GM18907 (cell line): ENCODE measurements at regions not wholly inside any gene's neighbourhood (a gene's known extent, or its start where the extent isn't known, plus 50 kb on each side); places are given as distances from the start of the nearest gene placed in this dataset.

Experiments used
- ATAC-seq: cut with Tn5 transposase; IDR thresholded peaks from one replicate; pipeline ENCODE4 v1.9.1; 2021; ENCODE audit warnings: mild to moderate bottlenecking, moderate library complexity; ENCODE audit not compliant: unreplicated experiment

DNA sequence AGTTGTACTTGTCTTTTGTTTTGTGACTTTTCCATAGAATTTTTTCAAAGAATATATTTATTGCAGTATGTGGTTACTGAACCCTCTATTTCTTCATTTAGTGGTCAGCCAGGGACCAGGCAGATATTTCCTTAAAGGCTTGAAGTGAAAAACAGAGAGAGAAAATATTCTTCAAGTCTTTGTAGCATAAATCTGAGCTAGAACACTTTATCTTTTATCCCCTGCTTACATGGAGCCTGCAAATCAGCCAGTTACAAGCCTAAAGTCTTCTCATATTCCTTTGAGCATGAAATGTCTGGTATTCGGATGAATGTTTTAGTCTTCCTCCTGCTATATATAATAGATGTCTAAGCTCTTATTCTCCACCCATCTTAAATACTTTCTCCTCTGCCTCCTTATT is 1557.5 kb upstream of the ACVR2A start:
- ATAC-seq = no peak

DNA sequence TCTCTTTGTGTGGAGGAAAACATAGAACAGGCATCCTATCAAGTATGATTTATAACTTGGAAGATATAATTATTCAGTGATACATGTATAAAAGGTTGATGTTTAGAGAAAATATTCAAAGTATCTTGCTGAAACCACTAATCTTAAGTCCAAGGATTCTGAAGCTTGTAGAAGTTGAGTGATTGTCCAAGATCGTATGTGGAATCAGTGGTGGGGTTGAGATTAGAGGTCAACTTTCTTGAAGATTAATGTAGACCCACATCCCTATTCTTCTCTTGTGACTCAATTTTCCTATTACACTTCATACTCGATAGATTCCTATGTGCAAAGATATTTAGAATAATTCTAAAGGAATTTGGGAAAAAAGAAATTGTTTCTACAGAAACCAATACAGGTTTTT is 1565.9 kb upstream of the ACVR2A start:
- no peak for ATAC-seq

- ATAC-seq = no peak
These were observed 1573.5 kb upstream of the ACVR2A start for GRCh38 chr2:146271131-146271831.

DNA sequence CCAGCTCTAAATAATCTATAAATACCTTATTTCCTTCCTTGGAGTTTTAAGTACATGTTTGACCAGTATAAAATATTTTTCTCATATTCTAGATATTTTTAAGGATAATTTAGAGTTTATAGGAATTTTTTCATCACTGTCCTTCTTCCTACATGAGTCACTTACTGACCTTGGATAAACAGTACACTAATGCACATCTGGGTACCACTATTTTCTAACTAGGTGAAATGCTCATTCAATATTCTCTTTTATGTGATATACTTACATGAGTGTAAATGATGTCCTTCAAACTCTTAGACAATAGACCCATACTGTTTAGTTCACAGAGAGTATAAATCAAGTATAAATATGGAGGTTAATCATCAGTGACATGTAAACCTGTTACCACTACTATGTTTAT is 1574.2 kb upstream of the ACVR2A start:
- ATAC-seq = no peak

- no peak for ATAC-seq
These were observed 1577.7 kb upstream of the ACVR2A start for GRCh38 chr2:146267093-146267492.

DNA sequence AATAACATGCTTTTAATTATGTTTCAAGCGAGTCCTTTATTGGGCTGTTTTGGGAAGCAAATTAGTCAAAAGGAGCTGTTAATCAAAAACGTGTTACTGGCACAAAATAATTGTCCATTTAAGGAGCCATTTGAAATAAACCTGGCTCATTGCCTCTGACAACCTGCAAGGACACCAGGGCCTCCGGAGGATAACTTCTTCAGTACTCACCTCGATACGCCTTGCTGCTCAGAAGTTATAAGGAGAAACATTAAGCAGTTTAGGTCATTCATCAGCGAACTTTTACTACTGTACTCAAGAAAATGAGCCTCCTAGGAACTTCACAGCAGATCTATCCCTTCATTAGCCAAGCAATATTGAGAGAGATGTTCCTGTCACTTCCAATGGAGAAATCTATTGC is 1579.2 kb upstream of the ACVR2A start:
- no peak for ATAC-seq

DNA sequence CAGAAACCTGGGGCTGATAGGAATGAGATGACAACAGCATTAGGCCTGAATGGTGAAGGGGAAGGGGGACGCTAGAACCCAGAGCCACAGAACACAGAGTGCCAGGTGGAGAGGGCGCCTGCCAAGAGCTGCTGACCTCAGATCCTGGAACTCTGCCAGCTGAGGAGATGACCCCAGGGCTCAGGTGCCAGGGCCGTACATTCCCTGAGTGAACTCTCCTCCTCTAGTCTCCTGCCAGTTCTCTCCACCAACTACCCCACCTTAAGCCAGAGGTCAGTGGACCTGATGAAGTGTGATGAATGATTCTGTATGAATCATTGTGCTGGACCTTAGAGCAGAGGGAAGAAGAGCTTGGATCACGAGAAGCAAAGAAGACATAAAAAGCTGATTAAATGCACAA is 1582.2 kb upstream of the ACVR2A start:
- no peak for ATAC-seq

GRCh38 chr2:146260551-146260950 is 1584.3 kb upstream of the ACVR2A start:
- no peak for ATAC-seq

DNA sequence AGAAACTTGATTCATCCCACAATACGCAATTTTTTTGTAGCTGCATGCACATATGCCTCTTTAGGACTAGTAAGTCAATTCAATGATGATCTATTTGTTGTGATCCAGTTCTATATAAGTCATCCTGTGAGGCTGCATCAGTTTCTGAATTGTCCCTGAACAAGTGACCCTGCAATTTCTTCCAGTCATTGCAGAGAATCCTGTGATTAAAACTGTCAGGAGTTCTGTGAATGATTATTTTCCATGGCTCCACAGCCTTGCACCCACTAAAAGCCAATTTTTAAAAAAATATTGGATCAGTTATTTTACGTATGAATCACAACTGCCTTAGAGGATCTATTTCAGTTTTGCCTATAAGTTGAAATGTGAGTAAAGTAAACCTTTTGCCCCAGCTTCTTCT is 1585.0 kb upstream of the ACVR2A start:
- ATAC-seq = no peak

GRCh38 chr2:146258071-146258470 is 1586.8 kb upstream of the ACVR2A start:
- ATAC-seq = no peak

DNA sequence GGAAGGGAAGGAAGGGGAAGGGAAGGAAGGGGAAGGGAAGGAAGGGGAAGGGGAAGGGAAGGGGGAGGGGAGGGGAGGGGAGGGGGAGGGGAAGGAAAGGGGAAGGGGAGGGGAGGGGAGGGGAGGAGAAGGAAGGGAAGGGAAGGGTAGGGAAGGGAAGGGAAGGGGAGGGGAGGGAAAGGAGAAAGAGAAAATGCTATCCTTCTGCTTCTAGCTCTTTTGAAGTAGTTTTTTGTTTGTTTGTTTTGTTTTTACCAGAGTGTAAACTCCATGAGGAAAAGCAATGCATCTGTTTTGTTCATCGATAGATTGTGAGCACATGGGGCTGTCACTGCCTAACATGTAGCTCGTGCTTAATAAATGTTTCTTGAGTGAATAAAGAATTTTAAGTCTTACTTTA is 1592.7 kb upstream of the ACVR2A start:
- ATAC-seq = no peak

DNA sequence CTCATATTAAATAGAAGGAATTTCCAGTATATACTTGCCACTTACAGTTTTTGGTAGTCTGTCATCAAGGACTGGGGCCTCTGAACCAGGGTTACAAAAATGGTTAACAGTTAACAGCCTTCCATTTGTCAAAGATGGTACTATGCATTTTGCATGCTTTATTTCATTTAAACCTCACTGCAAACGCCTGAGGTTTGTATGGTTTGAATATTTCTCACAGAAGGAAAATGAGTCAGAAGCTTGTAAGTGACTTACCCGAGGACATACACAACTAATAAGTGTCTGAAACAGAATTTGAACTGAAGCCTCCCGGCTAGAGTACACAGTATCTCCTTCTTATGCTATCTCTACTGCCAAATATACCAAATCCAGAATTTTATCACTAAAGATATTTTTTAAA is 1593.5 kb upstream of the ACVR2A start:
- ATAC-seq = no peak

DNA sequence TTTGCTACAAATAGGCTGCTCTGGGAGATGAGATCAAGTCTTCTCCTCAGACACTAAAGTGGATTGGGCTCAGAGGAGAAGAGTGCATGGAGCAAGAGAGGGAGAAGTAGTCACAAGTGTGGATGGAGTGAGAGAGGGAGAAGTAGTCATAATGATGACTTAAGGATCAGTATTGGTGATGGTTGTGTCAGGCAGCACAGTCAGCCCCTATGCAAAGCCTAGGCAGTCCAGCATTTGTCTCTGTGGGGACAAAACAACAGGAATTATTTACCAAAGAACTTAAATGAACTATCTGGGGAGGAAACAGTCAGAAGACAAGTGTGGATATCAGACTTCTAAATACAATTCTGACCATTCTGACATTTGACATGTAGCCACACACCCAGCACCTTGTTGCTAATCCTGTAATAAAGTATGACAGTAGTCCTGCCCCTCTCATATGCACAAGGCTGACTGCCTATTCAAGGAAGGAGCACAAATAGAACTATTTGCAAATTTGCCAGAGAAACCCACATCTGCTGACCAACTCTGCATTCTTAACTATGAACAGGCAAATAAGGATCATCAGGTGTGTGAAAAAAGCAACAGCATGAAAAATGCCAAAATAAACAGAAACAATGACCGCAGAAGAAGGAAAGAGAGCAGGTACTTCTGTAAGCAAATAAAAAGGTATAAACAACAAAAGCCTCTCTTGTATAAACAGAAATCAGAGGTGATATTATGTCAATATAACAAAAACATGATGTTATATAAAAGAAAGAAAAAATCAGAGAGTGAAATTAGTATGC is 1597.9 kb upstream of the ACVR2A start:
- ATAC-seq = peak; percentile 12

DNA sequence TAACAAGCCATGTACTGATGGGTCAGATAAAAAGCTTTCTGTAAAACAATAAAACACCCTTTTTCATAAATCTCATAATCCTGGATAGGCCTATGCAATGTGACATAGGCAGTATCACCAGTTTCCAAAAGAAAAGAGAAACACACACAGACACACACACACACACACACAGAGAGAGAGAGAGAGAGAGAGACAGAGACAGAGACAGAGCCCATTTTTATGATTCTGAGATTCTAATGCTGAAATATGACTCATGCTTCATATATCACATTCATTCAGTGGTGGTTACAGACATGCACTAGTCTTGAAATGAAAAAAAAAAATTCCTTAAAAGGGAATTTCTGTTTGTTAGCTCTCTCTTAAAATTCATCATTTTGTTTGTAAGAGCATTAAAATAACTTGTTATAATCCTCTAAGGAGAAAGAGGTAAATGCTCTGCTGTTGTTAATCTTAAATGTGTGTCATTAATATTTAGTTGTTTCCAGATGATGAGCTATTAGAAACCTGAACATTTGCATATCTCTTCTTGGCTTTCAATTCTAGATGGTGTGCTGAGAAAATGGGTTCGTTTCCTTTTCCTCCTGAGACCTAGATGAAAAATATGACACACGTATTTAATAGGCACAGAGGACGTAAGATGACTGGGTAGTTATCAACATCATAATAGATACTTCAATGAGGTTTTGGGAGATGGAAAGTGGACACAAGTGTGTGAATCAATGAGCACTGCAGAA is 1598.7 kb upstream of the ACVR2A start:
- ATAC-seq = peak; percentile 49

GRCh38 chr2:146244830-146245229 is 1600.0 kb upstream of the ACVR2A start:
- ATAC-seq = no peak

GRCh38 chr2:146244131-146244530 is 1600.7 kb upstream of the ACVR2A start:
- no peak for ATAC-seq

- no peak for ATAC-seq
These were observed 1603.8 kb upstream of the ACVR2A start for GRCh38 chr2:146241023-146241422.

GRCh38 chr2:146240391-146240790 is 1604.4 kb upstream of the ACVR2A start:
- no peak for ATAC-seq

DNA sequence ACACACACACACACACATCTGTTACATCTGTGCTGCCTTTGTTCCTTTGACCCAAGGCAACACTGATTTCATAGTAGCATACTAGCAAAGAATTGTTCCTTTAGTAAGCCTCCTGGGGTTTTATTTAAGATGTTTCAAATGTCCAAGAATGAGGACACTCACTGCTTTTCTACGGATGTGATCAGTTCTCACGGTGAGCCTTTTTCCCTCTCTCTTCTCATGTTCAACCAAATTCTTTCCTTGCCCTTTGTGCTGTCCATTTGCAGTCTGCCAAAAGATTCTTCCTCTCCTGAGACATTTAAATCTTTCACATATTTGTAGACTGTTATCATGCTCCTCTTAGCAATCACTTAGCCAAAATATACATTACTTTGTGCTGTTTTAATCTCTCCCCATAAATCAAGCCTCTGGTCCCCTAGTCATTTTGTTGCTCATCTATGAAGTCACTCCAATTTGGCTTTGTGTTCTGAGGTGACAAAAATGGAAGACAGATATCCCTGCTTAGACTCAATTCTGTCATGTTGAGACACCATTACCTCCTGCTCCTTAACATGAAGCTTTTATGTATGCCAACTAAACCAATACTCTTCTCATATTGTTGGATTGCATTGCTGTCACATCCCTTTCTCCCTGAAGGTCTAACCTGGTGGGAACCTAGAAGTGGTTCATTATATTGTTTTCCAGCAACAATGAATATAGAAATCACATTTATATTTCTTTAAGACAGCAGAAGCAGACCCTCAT is 1605.3 kb upstream of the ACVR2A start:
- no peak for ATAC-seq

DNA sequence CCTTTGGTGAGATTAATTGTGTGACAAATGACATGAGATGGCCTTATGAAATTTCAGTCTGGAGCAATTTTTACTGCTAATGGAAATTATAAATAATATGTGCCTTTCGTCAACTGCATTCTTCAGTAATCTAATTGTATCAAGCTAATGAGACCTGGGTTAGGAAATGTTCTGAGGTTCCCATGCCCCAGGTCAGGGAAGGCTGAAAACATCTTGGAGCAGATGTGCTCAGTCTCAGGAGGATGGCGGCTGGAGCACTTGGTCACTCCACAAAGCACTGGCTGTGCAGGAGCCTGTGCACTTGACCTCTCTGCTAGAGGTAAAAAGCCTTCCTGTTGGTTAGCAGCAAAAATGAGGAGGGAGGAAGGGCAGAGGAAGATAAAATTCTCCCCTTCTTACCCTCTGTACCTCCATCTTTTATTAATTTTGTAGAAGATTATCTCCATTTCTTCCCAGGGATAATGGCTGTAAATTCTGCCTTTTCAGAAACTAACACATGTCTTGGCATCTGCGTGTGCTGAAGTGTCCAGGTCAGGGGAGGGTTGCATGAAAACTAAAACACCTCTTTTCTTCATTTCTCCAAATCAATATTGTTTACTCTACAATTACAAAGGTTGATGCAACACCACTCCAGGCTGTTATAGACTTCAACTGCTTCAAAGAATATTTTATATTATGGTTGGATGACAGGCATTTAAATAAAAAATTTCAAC is 1606.4 kb upstream of the ACVR2A start:
- no peak for ATAC-seq

DNA sequence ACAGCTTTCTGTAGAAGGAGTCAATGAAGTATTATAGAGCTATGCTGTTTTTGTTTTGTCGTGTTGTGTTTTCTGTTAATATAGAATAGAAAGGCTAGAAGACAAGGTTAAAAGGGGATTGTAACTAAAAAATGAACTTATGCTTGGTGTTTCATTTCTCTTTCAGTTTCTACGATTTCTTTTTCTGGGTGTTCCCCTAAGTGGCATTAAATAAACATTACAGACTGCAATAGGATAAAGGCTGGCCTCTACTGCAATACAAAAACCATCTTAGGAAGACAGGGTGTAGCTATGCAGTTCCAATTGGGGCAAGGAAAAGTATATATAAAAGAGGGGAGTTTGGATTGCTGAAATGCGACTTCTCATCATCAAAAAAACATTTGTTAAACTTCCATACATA is 1609.7 kb upstream of the ACVR2A start:
- ATAC-seq = no peak
